ENCODE measurements at regions not wholly inside any gene's neighbourhood (a gene's known extent, or its start where the extent isn't known, plus 50 kb on each side); places are given as distances from the start of the nearest gene placed in this dataset.
A peak's percentile ranks its signal among the peaks of the same experiment; 100 is the strongest.

- DNase-seq (ENCODE audit: low read depth in 2 of 2), result no peak
These were observed 630.9 kb upstream of the PCDH20 start for GRCh38 chr13:62046512-62046911.

GRCh38 chr13:62043600-62043999 lies 628.0 kb upstream of the PCDH20 start:
- no peak for DNase-seq (ENCODE audit: low read depth in 2 of 2)

- no peak for DNase-seq (ENCODE audit: low read depth in 2 of 2)
These were observed 625.2 kb upstream of the PCDH20 start for GRCh38 chr13:62040806-62041205.

- DNase-seq (ENCODE audit: low read depth in 2 of 2), result no peak
These were observed 624.4 kb upstream of the PCDH20 start for GRCh38 chr13:62040078-62040477.

GRCh38 chr13:62038214-62038613 lies 622.6 kb upstream of the PCDH20 start:
- no peak for DNase-seq (ENCODE audit: low read depth in 2 of 2)

- no peak for DNase-seq (ENCODE audit: low read depth in 2 of 2)
These were observed 620.3 kb upstream of the PCDH20 start for GRCh38 chr13:62035981-62036380.

GRCh38 chr13:62033934-62034333 lies 618.3 kb upstream of the PCDH20 start:
- no peak for DNase-seq (ENCODE audit: low read depth in 2 of 2)

- no peak for DNase-seq (ENCODE audit: low read depth in 2 of 2)
These were observed 606.7 kb upstream of the PCDH20 start for GRCh38 chr13:62022369-62022768.

GRCh38 chr13:62019858-62020257 lies 604.2 kb upstream of the PCDH20 start:
- no peak for DNase-seq (ENCODE audit: low read depth in 2 of 2)

- DNase-seq (ENCODE audit: low read depth in 2 of 2), result no peak
These were observed 598.6 kb upstream of the PCDH20 start for GRCh38 chr13:62014299-62014698.

GRCh38 chr13:62003452-62003851 lies 587.8 kb upstream of the PCDH20 start:
- no peak for DNase-seq (ENCODE audit: low read depth in 2 of 2)

GRCh38 chr13:61994174-61994573 lies 578.5 kb upstream of the PCDH20 start:
- DNase-seq (ENCODE audit: low read depth in 2 of 2), result no peak

GRCh38 chr13:61989978-61990377 lies 574.3 kb upstream of the PCDH20 start:
- DNase-seq (ENCODE audit: low read depth in 2 of 2), result no peak

GRCh38 chr13:61988810-61989209 lies 573.2 kb upstream of the PCDH20 start:
- DNase-seq (ENCODE audit: low read depth in 2 of 2), result no peak

GRCh38 chr13:61975001-61975400 lies 559.4 kb upstream of the PCDH20 start:
- DNase-seq (ENCODE audit: low read depth in 2 of 2), result no peak

- no peak for DNase-seq (ENCODE audit: low read depth in 2 of 2)
These were observed 550.1 kb upstream of the PCDH20 start for GRCh38 chr13:61965756-61966155.

- DNase-seq (ENCODE audit: low read depth in 2 of 2), result no peak
These were observed 545.3 kb upstream of the PCDH20 start for GRCh38 chr13:61960981-61961380.

GRCh38 chr13:61954092-61954491 lies 538.4 kb upstream of the PCDH20 start:
- DNase-seq (ENCODE audit: low read depth in 2 of 2), result peak in 1 of 2 experiments; percentile 4

- DNase-seq (ENCODE audit: low read depth in 2 of 2), result no peak
These were observed 535.2 kb upstream of the PCDH20 start for GRCh38 chr13:61950828-61951227.

GRCh38 chr13:61944329-61944929 lies 528.8 kb upstream of the PCDH20 start:
- no peak for DNase-seq (ENCODE audit: low read depth in 2 of 2)

GRCh38 chr13:61935710-61936109 lies 520.1 kb upstream of the PCDH20 start:
- no peak for DNase-seq (ENCODE audit: low read depth in 2 of 2)

- DNase-seq (ENCODE audit: low read depth in 2 of 2), result no peak
These were observed 512.0 kb upstream of the PCDH20 start for GRCh38 chr13:61927648-61928047.

- DNase-seq (ENCODE audit: low read depth in 2 of 2), result no peak
These were observed 503.2 kb upstream of the PCDH20 start for GRCh38 chr13:61918841-61919240.

- no peak for DNase-seq (ENCODE audit: low read depth in 2 of 2)
These were observed 500.8 kb upstream of the PCDH20 start for GRCh38 chr13:61916483-61916882.

All from fibroblast of skin of left quadriceps (primary cell).